ENCODE measurements at regions not wholly inside any gene's neighbourhood (a gene's known extent, or its start where the extent isn't known, plus 50 kb on each side); places are given as distances from the start of the nearest gene placed in this dataset.

GRCh38 chr17:73887739-73888138, 243.5 kb upstream of the SDK2 start:
- no peaks in the 10 kb centered on the region for H3K79me2 ChIP-seq (ENCODE audit: control insufficient read depth, insufficient read depth, low read length)
- H3K4me3 ChIP-seq (ENCODE audit: low read length), result no peak overlapping the region
- no peak overlapping the region for H4K8ac ChIP-seq (ENCODE audit: low read depth, low read length)
- no peak overlapping the region for H2BK5ac ChIP-seq (ENCODE audit: low read length)
- H3K4ac ChIP-seq (ENCODE audit: low read depth, low read length), result no peak overlapping the region
- H3K4me1 ChIP-seq (ENCODE audit: control insufficient read depth, low read depth, low read length), result no peaks in the 10 kb centered on the region
- no peaks in the 10 kb centered on the region for H3K79me1 ChIP-seq (ENCODE audit: low read length)
- H3K27ac ChIP-seq (ENCODE audit: low read depth, low read length), result no peak overlapping the region
- no peaks in the 10 kb centered on the region for H3K36me3 ChIP-seq (ENCODE audit: control insufficient read depth, insufficient read depth, low read length)
- no peak overlapping the region for H3K18ac ChIP-seq (ENCODE audit: low read length)
- no peaks in the 10 kb centered on the region for H3K27me3 ChIP-seq (ENCODE audit: insufficient read depth, low read length, poor library complexity)
- H2BK120ac ChIP-seq (ENCODE audit: low read depth, low read length), result no peak overlapping the region
- peak; percentile 82 for DNase-seq
- no peak overlapping the region for H2BK15ac ChIP-seq (replicated peaks; ENCODE audit: low read depth)
- no peak overlapping the region for H3K23ac ChIP-seq (ENCODE audit: low read length)
- no peak overlapping the region for H2AK5ac ChIP-seq (ENCODE audit: low read length)
- H3K4me2 ChIP-seq (ENCODE audit: low read length), result no peak overlapping the region
- no peak overlapping the region for H3K56ac ChIP-seq (ENCODE audit: low read length)
- no CpG with 5 or more reads among the region's 3 CpGs for WGBS (ENCODE audit: extremely low coverage, insufficient coverage, low lambda C conversion rate)
- no peak overlapping the region for H4K5ac ChIP-seq (ENCODE audit: low read length)
- H3K9ac ChIP-seq (ENCODE audit: low read length), result no peak overlapping the region

- no peaks in the 10 kb centered on the region for H3K27me3 ChIP-seq (ENCODE audit: insufficient read depth, low read length, poor library complexity)
- no peak for DNase-seq
- no peak overlapping the region for H2AK5ac ChIP-seq (ENCODE audit: low read length)
Observed at GRCh38 chr17:73888862-73889261, 244.6 kb upstream of the SDK2 start.

GRCh38 chr17:73889439-73889838, 245.2 kb upstream of the SDK2 start:
- Histone ChIP-seq H3K4me2 (ENCODE audit: low read length) (no peak overlapping the region), H3K36me3 (ENCODE audit: control insufficient read depth, insufficient read depth, low read length) (no peaks in the 10 kb centered on the region), H2BK120ac (ENCODE audit: low read depth, low read length) (no peak overlapping the region), H4K5ac (ENCODE audit: low read length) (no peak overlapping the region), H3K4me1 (ENCODE audit: control insufficient read depth, low read depth, low read length) (no peaks in the 10 kb centered on the region), H3K23ac (ENCODE audit: low read length) (no peak overlapping the region), H3K18ac (ENCODE audit: low read length) (no peak overlapping the region), H3K56ac (ENCODE audit: low read length) (no peak overlapping the region), H2BK15ac (replicated peaks; ENCODE audit: low read depth) (no peak overlapping the region), H2AK5ac (ENCODE audit: low read length) (no peak overlapping the region), H4K8ac (ENCODE audit: low read depth, low read length) (no peak overlapping the region), H3K27me3 (ENCODE audit: insufficient read depth, low read length, poor library complexity) (no peaks in the 10 kb centered on the region), H3K4ac (ENCODE audit: low read depth, low read length) (no peak overlapping the region), H3K9ac (ENCODE audit: low read length) (no peak overlapping the region), H2BK5ac (ENCODE audit: low read length) (no peak overlapping the region), H3K79me1 (ENCODE audit: low read length) (no peaks in the 10 kb centered on the region), H3K27ac (ENCODE audit: low read depth, low read length) (no peak overlapping the region), H3K4me3 (ENCODE audit: low read length) (no peak overlapping the region), H3K79me2 (ENCODE audit: control insufficient read depth, insufficient read depth, low read length) (no peaks in the 10 kb centered on the region)
- no CpG with 5 or more reads among the region's 2 CpGs for WGBS (ENCODE audit: extremely low coverage, insufficient coverage, low lambda C conversion rate)
- DNase-seq, result no peak

More at GRCh38 chr17:73888862-73889261, 244.6 kb upstream of the SDK2 start:
- Histone ChIP-seq H3K4me2 (ENCODE audit: low read length) (no peak overlapping the region), H3K4ac (ENCODE audit: low read depth, low read length) (no peak overlapping the region), H2BK15ac (replicated peaks; ENCODE audit: low read depth) (no peak overlapping the region), H3K9ac (ENCODE audit: low read length) (no peak overlapping the region), H2BK5ac (ENCODE audit: low read length) (no peak overlapping the region), H3K79me1 (ENCODE audit: low read length) (no peaks in the 10 kb centered on the region), H3K79me2 (ENCODE audit: control insufficient read depth, insufficient read depth, low read length) (no peaks in the 10 kb centered on the region), H3K56ac (ENCODE audit: low read length) (no peak overlapping the region), H3K27ac (ENCODE audit: low read depth, low read length) (no peak overlapping the region), H2BK120ac (ENCODE audit: low read depth, low read length) (no peak overlapping the region), H4K5ac (ENCODE audit: low read length) (no peak overlapping the region), H3K4me3 (ENCODE audit: low read length) (no peak overlapping the region), H3K4me1 (ENCODE audit: control insufficient read depth, low read depth, low read length) (no peaks in the 10 kb centered on the region), H3K18ac (ENCODE audit: low read length) (no peak overlapping the region), H3K36me3 (ENCODE audit: control insufficient read depth, insufficient read depth, low read length) (no peaks in the 10 kb centered on the region), H3K23ac (ENCODE audit: low read length) (no peak overlapping the region), H4K8ac (ENCODE audit: low read depth, low read length) (no peak overlapping the region)
- no CpG with 5 or more reads among the region's 7 CpGs for WGBS (ENCODE audit: extremely low coverage, insufficient coverage, low lambda C conversion rate)

DNA sequence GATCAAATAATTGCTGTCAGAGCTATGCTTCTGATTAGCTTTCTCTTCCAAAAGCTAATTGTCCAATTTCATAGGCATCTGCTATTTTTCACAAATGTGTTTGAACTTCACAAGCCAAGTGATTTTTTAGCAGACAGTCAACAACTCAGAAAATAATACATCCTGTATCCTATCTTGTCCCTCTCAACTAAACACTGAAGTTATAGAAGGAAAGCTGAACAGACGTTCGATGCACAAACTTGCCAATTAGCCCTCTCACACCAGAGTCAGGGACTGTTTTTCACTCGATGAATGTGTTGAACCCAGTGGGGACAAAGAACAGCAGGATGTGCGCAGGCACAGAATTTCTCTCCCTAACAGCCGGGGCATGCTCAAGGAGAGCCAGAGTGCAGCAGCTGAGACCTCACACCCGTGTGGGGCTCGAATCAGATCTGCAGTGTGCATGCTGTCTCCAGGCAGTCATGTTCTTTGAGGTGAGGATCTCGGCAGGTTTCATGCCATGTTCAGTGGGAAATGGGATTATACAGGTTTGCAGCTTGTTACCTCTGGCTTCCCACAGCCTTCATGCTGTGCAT, 246.7 kb upstream of the SDK2 start:
- no peaks in the 10 kb centered on the region for H3K36me3 ChIP-seq (ENCODE audit: control insufficient read depth, insufficient read depth, low read length)
- H2BK15ac ChIP-seq (replicated peaks; ENCODE audit: low read depth), result no peak overlapping the region
- H3K79me1 ChIP-seq (ENCODE audit: low read length), result no peaks in the 10 kb centered on the region
- no peak overlapping the region for H2AK5ac ChIP-seq (ENCODE audit: low read length)
- H3K4me2 ChIP-seq (ENCODE audit: low read length), result no peak overlapping the region
- H3K56ac ChIP-seq (ENCODE audit: low read length), result no peak overlapping the region
- no peak overlapping the region for H3K4ac ChIP-seq (ENCODE audit: low read depth, low read length)
- H3K27ac ChIP-seq (ENCODE audit: low read depth, low read length), result no peak overlapping the region
- no peak overlapping the region for H2BK5ac ChIP-seq (ENCODE audit: low read length)
- H3K4me3 ChIP-seq (ENCODE audit: low read length), result no peak overlapping the region
- no peak overlapping the region for H3K18ac ChIP-seq (ENCODE audit: low read length)
- H4K5ac ChIP-seq (ENCODE audit: low read length), result no peak overlapping the region
- DNase-seq, result no peak
- no peak overlapping the region for H3K23ac ChIP-seq (ENCODE audit: low read length)
- H3K4me1 ChIP-seq (ENCODE audit: control insufficient read depth, low read depth, low read length), result no peaks in the 10 kb centered on the region
- no peak overlapping the region for H3K9ac ChIP-seq (ENCODE audit: low read length)
- no peaks in the 10 kb centered on the region for H3K79me2 ChIP-seq (ENCODE audit: control insufficient read depth, insufficient read depth, low read length)
- no peak overlapping the region for H2BK120ac ChIP-seq (ENCODE audit: low read depth, low read length)
- H4K8ac ChIP-seq (ENCODE audit: low read depth, low read length), result no peak overlapping the region
- no CpG with 5 or more reads among the region's 8 CpGs for whole genome bisulfite sequencing (ENCODE audit: extremely low coverage, insufficient coverage, low lambda C conversion rate)
- H3K27me3 ChIP-seq (ENCODE audit: insufficient read depth, low read length, poor library complexity), result no peaks in the 10 kb centered on the region

GRCh38 chr17:73895157-73895556, 250.9 kb upstream of the SDK2 start:
- H3K4me3 ChIP-seq (ENCODE audit: low read length), result no peak overlapping the region
- peaks cover 5% of the 10 kb centered on the region for H3K27me3 ChIP-seq (ENCODE audit: insufficient read depth, low read length, poor library complexity)
- H2BK120ac ChIP-seq (ENCODE audit: low read depth, low read length), result no peak overlapping the region
- H2BK15ac ChIP-seq (replicated peaks; ENCODE audit: low read depth), result no peak overlapping the region
- no peak overlapping the region for H4K8ac ChIP-seq (ENCODE audit: low read depth, low read length)
- no peak overlapping the region for H3K18ac ChIP-seq (ENCODE audit: low read length)
- no CpG with 5 or more reads among the region's 6 CpGs for WGBS (ENCODE audit: extremely low coverage, insufficient coverage, low lambda C conversion rate)
- H3K9ac ChIP-seq (ENCODE audit: low read length), result no peak overlapping the region
- H3K56ac ChIP-seq (ENCODE audit: low read length), result no peak overlapping the region
- H3K79me2 ChIP-seq (ENCODE audit: control insufficient read depth, insufficient read depth, low read length), result no peaks in the 10 kb centered on the region
- H3K4me2 ChIP-seq (ENCODE audit: low read length), result no peak overlapping the region
- H3K36me3 ChIP-seq (ENCODE audit: control insufficient read depth, insufficient read depth, low read length), result no peaks in the 10 kb centered on the region
- no peak overlapping the region for H3K4ac ChIP-seq (ENCODE audit: low read depth, low read length)
- no peaks in the 10 kb centered on the region for H3K4me1 ChIP-seq (ENCODE audit: control insufficient read depth, low read depth, low read length)
- no peaks in the 10 kb centered on the region for H3K79me1 ChIP-seq (ENCODE audit: low read length)
- H3K23ac ChIP-seq (ENCODE audit: low read length), result no peak overlapping the region
- no peak overlapping the region for H2AK5ac ChIP-seq (ENCODE audit: low read length)
- no peak overlapping the region for H2BK5ac ChIP-seq (ENCODE audit: low read length)
- no peak overlapping the region for H3K27ac ChIP-seq (ENCODE audit: low read depth, low read length)
- no peak overlapping the region for H4K5ac ChIP-seq (ENCODE audit: low read length)
- DNase-seq, result no peak

- Histone ChIP-seq H3K23ac (ENCODE audit: low read length) (no peak overlapping the region), H4K5ac (ENCODE audit: low read length) (no peak overlapping the region), H2AK5ac (ENCODE audit: low read length) (no peak overlapping the region), H3K27me3 (ENCODE audit: insufficient read depth, low read length, poor library complexity) (peaks cover 13% of the 10 kb centered on the region), H3K79me2 (ENCODE audit: control insufficient read depth, insufficient read depth, low read length) (no peaks in the 10 kb centered on the region), H3K79me1 (ENCODE audit: low read length) (no peaks in the 10 kb centered on the region), H3K4me3 (ENCODE audit: low read length) (no peak overlapping the region), H3K4me2 (ENCODE audit: low read length) (no peak overlapping the region), H2BK5ac (ENCODE audit: low read length) (no peak overlapping the region), H2BK15ac (replicated peaks; ENCODE audit: low read depth) (no peak overlapping the region), H4K8ac (ENCODE audit: low read depth, low read length) (no peak overlapping the region), H3K18ac (ENCODE audit: low read length) (no peak overlapping the region), H3K4me1 (ENCODE audit: control insufficient read depth, low read depth, low read length) (peaks cover 3% of the 10 kb centered on the region), H3K56ac (ENCODE audit: low read length) (no peak overlapping the region), H3K4ac (ENCODE audit: low read depth, low read length) (no peak overlapping the region), H3K9ac (ENCODE audit: low read length) (no peak overlapping the region), H3K36me3 (ENCODE audit: control insufficient read depth, insufficient read depth, low read length) (no peaks in the 10 kb centered on the region), H2BK120ac (ENCODE audit: low read depth, low read length) (no peak overlapping the region), H3K27ac (ENCODE audit: low read depth, low read length) (no peak overlapping the region)
- no peak for DNase-seq
- no CpG with 5 or more reads among the region's 4 CpGs for WGBS (ENCODE audit: extremely low coverage, insufficient coverage, low lambda C conversion rate)
Observed at GRCh38 chr17:73896966-73897365, 252.7 kb upstream of the SDK2 start.

All from mesendoderm (in vitro differentiated cells).